Astrocyte of the spinal cord (primary cell): ENCODE measurements at regions not wholly inside any gene's neighbourhood (a gene's known extent, or its start where the extent isn't known, plus 50 kb on each side); places are given as distances from the start of the nearest gene placed in this dataset.

ENCODE experiments used
- DNase-seq: peaks from one replicate; pipeline ENCODE4 v3.0.0; 2011; ENCODE audit warnings: low read depth, low spot score
- H3K4me3 ChIP-seq: 2 replicates; pipeline ENCODE4 v1.5.1; 2011; ENCODE audit warnings: low read depth, mild to moderate bottlenecking, low read length, moderate library complexity
- CTCF ChIP-seq: IDR thresholded peaks from 2 replicates; pipeline ENCODE4 v1.5.1; 2012; ENCODE audit warnings: low read depth, mild to moderate bottlenecking, low read length, inconsistent platforms
- in situ Hi-C: cut with HindIII; loops from 2 replicates; pipeline ENCODE4 v1.10.0; 2017; ENCODE audit warnings: low sequenced_read_pairs

DNA sequence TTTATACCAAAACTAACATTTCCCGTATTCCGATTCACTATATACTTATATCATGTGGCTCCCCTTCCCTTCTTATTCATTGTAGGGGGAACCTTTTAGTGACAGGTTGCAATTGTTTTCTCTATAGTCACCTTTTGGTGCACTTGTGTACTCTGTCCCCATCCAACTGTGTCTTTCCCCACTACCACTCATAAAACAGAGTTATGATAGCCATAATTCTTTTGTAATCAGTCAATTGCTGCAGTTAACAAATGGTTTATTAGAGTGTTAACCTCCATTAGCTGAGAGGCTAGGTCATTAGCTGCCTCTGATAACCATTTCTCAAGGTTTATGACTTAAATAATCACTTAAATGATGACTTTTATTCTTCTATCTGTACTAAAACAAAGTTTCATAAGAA lies 338.1 kb upstream of the SEL1L start:
- TF ChIP-seq CTCF = no peak
- no peak for DNase-seq
- no peak overlapping the region for H3K4me3 ChIP-seq
- in situ Hi-C loops = no loop called here

GRCh38 chr14:81884382-81884781 lies 350.7 kb upstream of the SEL1L start:
- H3K4me3 ChIP-seq = no peak overlapping the region
- no peak for TF ChIP-seq CTCF

GRCh38 chr14:81886588-81886987 lies 352.9 kb upstream of the SEL1L start:
- in situ Hi-C loops = no loop called here
- no peak for TF ChIP-seq CTCF
- DNase-seq = no peak
- no peak overlapping the region for H3K4me3 ChIP-seq

More at GRCh38 chr14:81884382-81884781, 350.7 kb upstream of the SEL1L start:
- in situ Hi-C loops = no loop called here
- DNase-seq = no peak

DNA sequence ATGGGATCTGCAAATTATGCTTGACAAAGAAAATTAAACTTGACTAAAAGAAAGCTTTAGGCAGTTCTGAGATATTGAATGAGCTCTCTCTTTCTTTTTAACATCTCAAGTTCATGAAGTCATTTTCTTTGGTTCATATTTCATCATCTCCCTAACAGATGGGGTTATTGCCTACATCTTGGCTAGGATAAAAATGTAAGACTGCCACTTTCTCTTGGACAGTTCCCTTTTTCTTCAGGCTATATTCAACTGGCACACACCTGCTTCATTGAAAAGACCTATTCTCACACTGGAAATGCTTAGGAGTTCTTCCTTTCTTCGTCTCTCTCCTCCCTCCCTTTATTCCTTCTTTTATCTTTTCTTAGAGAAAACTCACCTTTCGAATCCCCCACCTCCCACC lies 355.9 kb upstream of the SEL1L start:
- no peak overlapping the region for H3K4me3 ChIP-seq
- TF ChIP-seq CTCF = no peak
- in situ Hi-C loops = no loop called here
- no peak for DNase-seq

GRCh38 chr14:81890020-81890419 lies 356.4 kb upstream of the SEL1L start:
- TF ChIP-seq CTCF = no peak
- in situ Hi-C loops = no loop called here
- no peak for DNase-seq
- H3K4me3 ChIP-seq = no peak overlapping the region

- DNase-seq = no peak
- TF ChIP-seq CTCF = no peak
- H3K4me3 ChIP-seq = no peak overlapping the region
- in situ Hi-C loops = no loop called here
Observed at GRCh38 chr14:81903477-81903876, 369.8 kb upstream of the SEL1L start.

- in situ Hi-C loops = no loop called here
Observed at GRCh38 chr14:81927070-81927469, 393.4 kb upstream of the SEL1L start.

More at GRCh38 chr14:81927070-81927469, 393.4 kb upstream of the SEL1L start:
- DNase-seq = no peak
- H3K4me3 ChIP-seq = no peak overlapping the region
- no peak for TF ChIP-seq CTCF
